NCI-H524 treated with DMSO at 0.1 percent for 48 hours (cell line): ENCODE measurements at regions not wholly inside any gene's neighbourhood (a gene's known extent, or its start where the extent isn't known, plus 50 kb on each side); places are given as distances from the start of the nearest gene placed in this dataset.

ENCODE experiments used
- DNase-seq: peaks from one replicate; lab custom pipeline; 2025; lab: John Stamatoyannopoulos, UW

GRCh38 chr17:12290207-12290606, 269.5 kb downstream of the MAP2K4 start:
- DNase-seq: no peak

- DNase-seq: no peak
Observed at GRCh38 chr17:12296209-12296625, 275.5 kb downstream of the MAP2K4 start.

- DNase-seq: no peak
Observed at GRCh38 chr17:12301551-12301950, 280.9 kb downstream of the MAP2K4 start.

GRCh38 chr17:12302711-12303110, 282.0 kb downstream of the MAP2K4 start:
- no peak for DNase-seq

- no peak for DNase-seq
Observed at GRCh38 chr17:12310811-12311210, 290.1 kb downstream of the MAP2K4 start.

GRCh38 chr17:12312692-12313091, 292.0 kb downstream of the MAP2K4 start:
- no peak for DNase-seq

GRCh38 chr17:12313786-12314185, 293.1 kb downstream of the MAP2K4 start:
- DNase-seq: no peak

GRCh38 chr17:12316021-12316420, 295.3 kb downstream of the MAP2K4 start:
- DNase-seq: no peak

- no peak for DNase-seq
Observed at GRCh38 chr17:12318571-12319266, 298.0 kb downstream of the MAP2K4 start.

- DNase-seq: no peak
Observed at GRCh38 chr17:12320286-12320685, 299.6 kb downstream of the MAP2K4 start.

GRCh38 chr17:12328204-12328603, 307.5 kb downstream of the MAP2K4 start:
- DNase-seq: no peak

GRCh38 chr17:12330456-12330855, 309.8 kb downstream of the MAP2K4 start:
- DNase-seq: no peak

GRCh38 chr17:12341328-12341727, 320.7 kb downstream of the MAP2K4 start:
- no peak for DNase-seq

- no peak for DNase-seq
Observed at GRCh38 chr17:12342161-12342560, 321.5 kb downstream of the MAP2K4 start.

GRCh38 chr17:12342609-12343435, 322.1 kb downstream of the MAP2K4 start:
- DNase-seq: no peak

- DNase-seq: no peak
Observed at GRCh38 chr17:12348476-12348875, 317.2 kb upstream of the MYOCD start.

GRCh38 chr17:12349297-12349696, 316.4 kb upstream of the MYOCD start:
- DNase-seq: no peak

GRCh38 chr17:12352127-12352526, 313.6 kb upstream of the MYOCD start:
- DNase-seq: no peak

- DNase-seq: no peak
Observed at GRCh38 chr17:12357600-12357999, 308.1 kb upstream of the MYOCD start.

GRCh38 chr17:12358477-12358876, 307.2 kb upstream of the MYOCD start:
- DNase-seq: no peak

- no peak for DNase-seq
Observed at GRCh38 chr17:12362853-12363455, 302.7 kb upstream of the MYOCD start.

GRCh38 chr17:12365805-12366204, 299.9 kb upstream of the MYOCD start:
- no peak for DNase-seq

- DNase-seq: no peak
Observed at GRCh38 chr17:12369065-12369464, 296.6 kb upstream of the MYOCD start.
